Ovary (tissue), 7 donors: ENCODE measurements at regions not wholly inside any gene's neighbourhood (a gene's known extent, or its start where the extent isn't known, plus 50 kb on each side); places are given as distances from the start of the nearest gene placed in this dataset.

Source experiments
- DNase-seq, 5 donors: peaks; one replicate each; pipeline ENCODE4 v3.0.0-alpha.2; 2019 to 2020
- H3K27ac ChIP-seq, 2 donors: fragments of 200-600 bp; one replicate each; pipeline versions ENCODE4 v1.5.1 to v1.8.0; 2019 to 2022
- H3K27me3 ChIP-seq: fragments of 200-600 bp; one replicate; pipeline ENCODE4 v1.8.0; 2022
- H3K36me3 ChIP-seq: fragments of 200-600 bp; sonication (generic); one replicate; pipeline ENCODE4 v1.5.1; 2019
- H3K4me1 ChIP-seq: one replicate; pipeline ENCODE4 v1.8.1; 2013; ENCODE audit warnings: mild to moderate bottlenecking, moderate library complexity; ENCODE audit not compliant: insufficient read depth
- H3K4me3 ChIP-seq: fragments of 200-600 bp; sonication (generic); one replicate; pipeline ENCODE4 v1.5.1; 2017
- H3K9me3 ChIP-seq, 2 donors: fragments of 200-600 bp in 1 of 2; sonication (generic) in 1 of 2; one replicate each; pipeline versions ENCODE4 v1.5.1 to v1.8.1; 2013 to 2019; ENCODE audit warnings: mild to moderate bottlenecking in 1 of 2, moderate library complexity in 1 of 2
- EP300 ChIP-seq: sonication (generic); formaldehyde crosslinking; IDR thresholded peaks from one replicate; pipeline ENCODE4 v1.6.1; 2017; ENCODE audit warnings: antibody characterized with exemption
- POLR2A ChIP-seq: fragments of 450-650 bp; IDR thresholded peaks from one replicate; pipeline ENCODE4 v1.6.1; 2017; ENCODE audit warnings: antibody characterized with exemption, mild to moderate bottlenecking, moderate library complexity
- WGBS, 3 donors: extraction: QIAGEN DNeasy Blood & Tissue Kit in 1 of 3; methylation state at CpG; one replicate each; pipeline versions ENCODE4 v1.1.5 to v1.1.7; 2013 to 2017; 5-methylcytosine and 5-hydroxymethylcytosine counted together
- intact Hi-C, 4 donors: fragments of 100-400 bp; cut with DNase I; formaldehyde crosslinking; loops; one replicate each; pipeline versions ENCODE4 v1.11.0 to v1.15.1; 2022 to 2023
- TF ChIP-seq, protein P1 (sequence below), 3 donors: fragments of 450-650 bp in 2 of 3; fragments of 200-600 bp in 1 of 3; IDR thresholded peaks; one replicate each; pipeline versions ENCODE4 v1.5.1 to v1.8.0; 2016 to 2022; ENCODE audit warnings: antibody characterized with exemption in 3 of 3, mild to moderate bottlenecking in 1 of 3
- donor health status: DM: no; HTN: no; CAD: no; lungs with moderate emphysema.
- donor health status: DM: no; HTN: no; CAD: no.
- donor health status: Bipolar disorder and iron deficiency.
- donor health status: DM: no; HTN: no; CAD: no.
- donor health status: DM: yes; HTN: yes; CAD: no.

DNA sequence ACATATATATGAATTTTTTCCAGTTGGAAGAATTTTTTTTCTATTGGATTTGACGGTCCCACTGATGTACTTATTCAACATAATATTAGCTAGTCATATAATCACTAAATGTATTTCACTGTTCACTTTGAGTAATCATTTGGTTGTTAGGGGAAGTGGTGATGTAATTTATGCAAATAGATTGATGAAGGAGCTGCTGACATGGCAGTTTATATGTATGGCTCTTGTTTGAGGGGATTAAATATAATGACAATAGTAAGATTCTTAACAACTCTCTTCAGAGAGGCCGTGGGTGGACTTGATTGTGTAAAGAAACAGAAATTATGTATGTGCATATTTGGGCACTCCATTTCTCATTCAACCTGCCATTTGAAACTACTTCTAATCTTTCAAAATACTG is 653.6 kb upstream of the ADGRL4 start:
- Histone ChIP-seq H3K9me3 (no peaks in the 10 kb centered on the region), H3K27me3 (no peaks in the 10 kb centered on the region), H3K36me3 (no peaks in the 10 kb centered on the region), H3K27ac (no peak overlapping the region), H3K4me3 (no peak overlapping the region), H3K4me1 (peaks cover 1% of the 10 kb centered on the region)
- intact Hi-C loops = no loop called here
- WGBS, 3 donors = 88 to 92% (median 90%) methylated on average over 2 of the region's 2 CpGs
- no peak for TF ChIP-seq POLR2A
- TF ChIP-seq, protein P1, sequence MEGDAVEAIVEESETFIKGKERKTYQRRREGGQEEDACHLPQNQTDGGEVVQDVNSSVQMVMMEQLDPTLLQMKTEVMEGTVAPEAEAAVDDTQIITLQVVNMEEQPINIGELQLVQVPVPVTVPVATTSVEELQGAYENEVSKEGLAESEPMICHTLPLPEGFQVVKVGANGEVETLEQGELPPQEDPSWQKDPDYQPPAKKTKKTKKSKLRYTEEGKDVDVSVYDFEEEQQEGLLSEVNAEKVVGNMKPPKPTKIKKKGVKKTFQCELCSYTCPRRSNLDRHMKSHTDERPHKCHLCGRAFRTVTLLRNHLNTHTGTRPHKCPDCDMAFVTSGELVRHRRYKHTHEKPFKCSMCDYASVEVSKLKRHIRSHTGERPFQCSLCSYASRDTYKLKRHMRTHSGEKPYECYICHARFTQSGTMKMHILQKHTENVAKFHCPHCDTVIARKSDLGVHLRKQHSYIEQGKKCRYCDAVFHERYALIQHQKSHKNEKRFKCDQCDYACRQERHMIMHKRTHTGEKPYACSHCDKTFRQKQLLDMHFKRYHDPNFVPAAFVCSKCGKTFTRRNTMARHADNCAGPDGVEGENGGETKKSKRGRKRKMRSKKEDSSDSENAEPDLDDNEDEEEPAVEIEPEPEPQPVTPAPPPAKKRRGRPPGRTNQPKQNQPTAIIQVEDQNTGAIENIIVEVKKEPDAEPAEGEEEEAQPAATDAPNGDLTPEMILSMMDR (IDR thresholded peaks at IDR 0.05) = no peak
- no peak for TF ChIP-seq EP300
- DNase-seq = no peak

DNA sequence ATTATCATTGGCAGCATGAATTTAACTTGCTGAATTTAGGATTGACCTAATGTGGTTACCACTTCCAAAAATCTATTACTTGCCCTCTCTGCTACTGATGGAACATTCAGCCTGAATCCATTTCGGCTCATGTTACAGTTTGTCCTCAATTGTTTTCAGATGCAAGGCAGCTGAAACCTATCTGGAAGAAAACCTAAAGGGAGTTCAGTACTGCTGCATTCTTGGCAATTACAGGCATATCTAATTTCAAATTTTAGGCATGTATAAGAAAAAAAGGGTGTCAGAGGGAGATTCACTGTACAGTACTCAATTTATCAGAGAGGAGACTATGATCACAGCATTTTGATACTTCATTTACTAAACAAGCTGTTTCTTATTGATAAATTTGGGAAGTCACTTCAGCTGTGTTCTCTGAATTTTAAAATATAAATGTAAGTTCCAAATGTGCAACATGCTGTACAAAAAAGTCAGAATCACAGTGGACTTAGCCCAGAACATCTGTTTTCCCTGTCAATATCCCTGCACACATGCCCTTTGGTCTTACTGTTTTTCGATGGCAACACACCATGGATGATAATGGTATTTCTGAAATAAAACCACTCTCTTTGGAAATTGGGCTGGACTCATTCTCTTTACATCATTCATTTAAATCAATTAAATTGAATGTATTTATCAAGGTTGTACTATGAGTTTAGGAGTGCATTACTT is 651.6 kb upstream of the ADGRL4 start:
- TF ChIP-seq EP300 = no peak
- TF ChIP-seq, protein P1 (IDR thresholded peaks at IDR 0.05) = no peak
- TF ChIP-seq POLR2A = no peak
- peaks cover 1% of the 10 kb centered on the region for H3K4me1 ChIP-seq
- intact Hi-C loops = no loop called here
- DNase-seq = no peak
- H3K36me3 ChIP-seq = no peaks in the 10 kb centered on the region
- WGBS, 3 donors = 6 to 15% (median 13%) methylated on average over 2 of the region's 2 CpGs
- H3K9me3 ChIP-seq = no peaks in the 10 kb centered on the region
- no peak overlapping the region for H3K27ac ChIP-seq
- H3K27me3 ChIP-seq = no peaks in the 10 kb centered on the region
- no peak overlapping the region for H3K4me3 ChIP-seq

DNA sequence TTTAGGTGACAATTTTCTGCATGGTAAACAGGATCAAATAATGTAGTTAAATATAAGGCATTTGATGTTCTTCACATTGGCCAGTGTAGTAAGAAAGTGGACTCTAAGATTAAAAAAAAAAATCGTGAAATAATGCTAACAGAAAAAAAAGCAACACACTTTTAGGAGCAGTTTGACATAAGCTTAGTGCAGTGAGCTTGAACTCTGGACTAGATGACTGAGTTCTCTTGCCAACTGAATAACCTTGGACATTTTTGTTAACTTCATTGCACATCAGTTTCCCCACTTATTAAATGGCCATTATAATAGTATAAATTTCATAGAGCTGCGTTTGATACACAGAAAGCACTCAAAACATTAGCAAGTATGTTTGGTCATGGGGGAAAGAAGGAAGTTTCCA is 649.3 kb upstream of the ADGRL4 start:
- Histone ChIP-seq H3K27ac (no peak overlapping the region), H3K36me3 (no peaks in the 10 kb centered on the region), H3K4me3 (no peak overlapping the region), H3K9me3 (no peaks in the 10 kb centered on the region), H3K4me1 (peaks cover 1% of the 10 kb centered on the region), H3K27me3 (no peaks in the 10 kb centered on the region)
- WGBS, 3 donors = 16 to 53% (median 23%) methylated on average over 2 of the region's 2 CpGs
- intact Hi-C loops = no loop called here
- DNase-seq = no peak
- TF ChIP-seq POLR2A = no peak
- no peak for TF ChIP-seq EP300
- TF ChIP-seq, protein P1 (IDR thresholded peaks at IDR 0.05) = no peak

DNA sequence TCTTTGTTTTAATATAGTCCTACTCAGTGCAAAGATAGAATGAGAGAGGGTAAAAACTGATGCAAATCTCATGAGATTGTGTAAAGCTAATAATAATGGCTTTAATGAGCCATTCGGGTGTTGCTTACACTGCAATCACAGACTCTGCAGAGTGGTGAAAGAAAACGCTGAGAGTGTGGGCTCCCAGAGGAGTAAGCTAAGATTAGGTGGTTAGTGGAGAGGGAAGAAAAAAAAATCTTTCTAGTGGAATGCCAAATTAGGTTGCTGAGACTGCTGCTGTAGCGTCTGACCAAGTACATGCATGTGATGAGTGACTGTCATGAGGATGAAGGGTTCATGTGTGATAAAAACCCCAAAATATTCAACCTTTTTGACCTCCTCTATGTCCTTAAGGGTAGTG is 645.9 kb upstream of the ADGRL4 start:
- DNase-seq = no peak
- Histone ChIP-seq H3K36me3 (no peaks in the 10 kb centered on the region), H3K4me1 (no peaks in the 10 kb centered on the region), H3K27me3 (no peaks in the 10 kb centered on the region), H3K27ac (no peak overlapping the region), H3K4me3 (no peak overlapping the region), H3K9me3 (no peaks in the 10 kb centered on the region)
- TF ChIP-seq, protein P1 (IDR thresholded peaks at IDR 0.05) = no peak
- no peak for TF ChIP-seq EP300
- intact Hi-C loops = no loop called here
- WGBS, 3 donors = 40 to 48% (median 45%) methylated on average over 3 of the region's 3 CpGs
